HG02642 (cell line): ENCODE measurements at regions not wholly inside any gene's neighbourhood (a gene's known extent, or its start where the extent isn't known, plus 50 kb on each side); places are given as distances from the start of the nearest gene placed in this dataset.
"Not testable (repeated sequence)": the region's sequence is repeated elsewhere in the genome, so short reads cannot be mapped to it uniquely, and the experiment has no call there.

ENCODE experiments used
- ATAC-seq: cut with Tn5 transposase; IDR thresholded peaks from one replicate; pipeline ENCODE4 v1.9.1; 2021; ENCODE audit warnings: mild to moderate bottlenecking; ENCODE audit not compliant: unreplicated experiment, poor library complexity

GRCh38 chr3:8380904-8381704, 120.5 kb upstream of the LMCD1 start:
- no peak for ATAC-seq

DNA sequence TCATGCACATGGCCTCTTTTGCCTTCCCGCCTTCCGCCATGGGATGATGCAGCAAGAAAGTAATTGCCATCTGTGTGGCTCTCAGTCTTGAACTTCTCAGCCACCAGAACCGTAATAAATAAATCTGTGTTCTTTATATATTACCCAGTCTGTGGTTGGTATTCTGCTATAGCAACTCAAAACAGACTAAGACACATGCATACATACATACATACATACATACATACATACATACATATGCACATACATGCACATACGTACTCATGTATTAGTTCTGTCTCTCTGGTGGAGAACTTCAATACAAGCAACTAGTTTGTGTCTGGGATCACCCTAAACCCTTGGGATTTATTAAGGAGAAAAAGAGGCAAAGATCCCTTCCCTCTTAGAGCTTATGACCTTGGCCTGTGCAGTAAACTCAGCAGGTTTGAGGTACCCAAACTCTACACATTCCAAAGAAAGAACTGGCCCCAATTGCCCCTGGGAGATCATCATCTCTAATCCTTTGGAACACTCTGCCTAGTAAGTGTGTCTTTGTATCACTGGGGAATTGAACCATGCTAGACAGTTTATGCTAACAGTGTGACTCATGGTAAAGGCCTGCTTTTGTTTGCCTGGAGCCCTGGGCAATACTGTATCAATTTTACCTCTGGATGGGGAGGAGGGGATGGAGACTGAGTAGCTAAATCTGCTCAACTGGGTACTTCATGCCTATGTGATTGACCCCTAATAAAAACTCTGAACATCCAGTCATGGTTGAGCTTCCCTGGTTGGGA, 115.6 kb upstream of the LMCD1 start:
- ATAC-seq: no peak

DNA sequence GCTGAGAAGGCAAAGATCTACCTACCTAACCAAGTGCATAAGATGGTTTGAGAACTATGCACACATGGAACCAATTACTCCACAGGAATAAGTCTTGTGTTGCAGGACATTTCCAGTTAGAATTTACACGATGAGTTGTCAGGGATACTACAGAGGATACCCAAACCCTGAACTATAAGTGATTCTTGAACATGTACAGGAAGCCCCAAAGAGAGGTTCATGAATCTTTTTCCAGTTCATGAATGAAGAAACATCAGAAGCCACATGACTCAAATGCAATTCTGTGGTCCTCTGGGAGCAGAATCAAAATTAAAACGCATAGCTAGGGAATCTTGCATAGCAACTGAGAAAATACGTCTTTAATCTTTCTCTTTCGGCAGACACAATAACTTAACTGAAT, 114.1 kb upstream of the LMCD1 start:
- no peak for ATAC-seq

GRCh38 chr3:8399686-8400085, 101.9 kb upstream of the LMCD1 start:
- ATAC-seq: no peak

DNA sequence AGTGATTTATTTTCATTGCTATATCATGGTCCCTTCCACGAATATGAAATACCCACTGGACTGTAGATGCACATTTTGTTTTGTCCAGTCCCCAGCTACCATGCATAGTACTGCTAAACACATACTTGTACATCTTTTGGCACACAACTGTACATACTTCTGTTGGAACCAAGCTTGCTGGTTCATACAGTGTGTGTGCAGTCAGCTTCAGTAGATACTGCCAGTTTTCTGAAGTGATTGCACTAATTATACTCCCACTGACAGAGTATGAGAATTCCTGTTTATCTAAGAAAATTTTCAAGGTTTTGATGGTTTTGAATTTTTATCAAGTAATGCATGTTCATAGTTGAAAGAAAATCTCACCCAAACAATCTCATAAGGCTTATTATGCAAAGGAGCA, 100.7 kb upstream of the LMCD1 start:
- no peak for ATAC-seq

DNA sequence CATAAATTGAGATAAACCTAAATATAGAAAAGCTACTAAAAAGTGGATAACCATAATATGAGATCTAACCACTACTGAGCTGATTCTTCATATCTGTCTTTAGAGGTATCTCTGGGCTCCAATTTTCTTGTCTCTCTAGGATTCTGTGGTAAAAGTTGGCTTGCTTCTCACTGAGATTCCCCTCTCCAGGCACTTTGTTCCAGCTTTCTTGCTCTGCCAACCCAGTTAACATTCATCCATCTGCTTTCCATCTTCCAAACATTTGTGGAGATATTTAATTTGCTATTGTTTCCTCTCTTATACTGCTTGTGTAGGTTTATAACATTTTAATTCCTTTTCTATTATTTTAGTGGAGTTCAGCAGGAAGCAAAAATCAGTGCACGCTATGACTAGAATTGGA, 97.6 kb upstream of the LMCD1 start:
- no peak for ATAC-seq

- ATAC-seq: no peak
Measured at GRCh38 chr3:8405144-8405543, 96.5 kb upstream of the LMCD1 start.

DNA sequence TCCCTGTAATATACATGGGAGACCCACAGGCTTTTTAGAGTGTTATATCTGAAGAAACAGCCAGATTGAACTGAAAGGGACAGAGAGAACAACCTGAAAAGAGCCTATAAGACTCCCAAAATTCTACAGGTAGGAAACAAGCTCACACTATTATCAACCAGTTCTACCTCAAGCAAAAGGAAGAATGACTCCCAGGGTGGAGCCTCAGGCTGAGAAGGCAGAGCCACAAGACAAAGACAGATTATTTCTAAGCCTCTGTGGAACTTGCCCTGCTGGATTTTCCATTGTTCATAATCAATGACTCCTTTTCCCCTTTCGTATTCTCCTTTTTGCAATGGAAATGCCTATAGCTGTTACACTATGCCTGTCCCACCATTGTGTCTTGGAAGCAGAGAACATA, 95.1 kb upstream of the LMCD1 start:
- ATAC-seq: no peak

- no peak for ATAC-seq
Measured at GRCh38 chr3:8413337-8413926, 88.2 kb upstream of the LMCD1 start.

GRCh38 chr3:8416965-8417364, 84.7 kb upstream of the LMCD1 start:
- no peak for ATAC-seq

DNA sequence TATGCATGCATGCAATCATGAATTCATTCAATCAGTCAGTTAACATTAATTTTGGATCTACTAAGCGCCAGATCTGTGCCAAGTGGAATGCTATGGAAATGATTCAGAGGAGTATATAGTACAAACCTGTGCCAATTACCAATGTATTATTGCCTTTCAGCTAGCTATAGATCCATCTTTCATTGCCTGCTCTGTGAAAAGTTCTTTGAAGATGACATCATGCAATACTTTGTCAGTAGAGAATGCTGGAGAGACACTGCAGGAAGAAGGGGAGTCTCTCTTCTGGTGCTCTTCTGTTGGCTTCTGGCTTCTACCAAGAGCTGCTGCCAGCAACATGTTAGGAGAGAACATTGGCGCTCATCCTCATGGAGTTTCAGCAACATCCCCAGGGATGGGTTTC, 81.0 kb upstream of the LMCD1 start:
- ATAC-seq: no peak

- no peak for ATAC-seq
Measured at GRCh38 chr3:8421267-8421666, 80.4 kb upstream of the LMCD1 start.

GRCh38 chr3:8421711-8422110, 79.9 kb upstream of the LMCD1 start:
- ATAC-seq: no peak

DNA sequence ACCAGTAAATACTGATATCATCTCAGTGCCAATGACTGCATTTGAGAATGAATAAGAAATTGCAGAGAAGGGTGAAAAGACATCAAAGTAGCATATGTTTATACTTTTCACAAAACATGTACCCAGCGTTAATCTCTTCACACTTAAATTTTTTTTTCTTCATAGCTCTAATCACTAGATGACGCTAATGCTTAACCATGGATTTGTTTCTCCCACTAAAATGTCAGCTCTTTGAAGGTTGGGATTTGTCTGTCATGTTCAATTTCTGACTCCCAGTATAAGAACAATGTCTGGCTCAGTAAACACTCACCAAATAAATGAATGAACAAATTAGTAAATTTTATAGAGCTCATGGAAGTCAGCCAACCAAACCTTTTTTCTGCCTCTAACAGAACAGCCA, 78.3 kb upstream of the LMCD1 start:
- ATAC-seq: no peak

DNA sequence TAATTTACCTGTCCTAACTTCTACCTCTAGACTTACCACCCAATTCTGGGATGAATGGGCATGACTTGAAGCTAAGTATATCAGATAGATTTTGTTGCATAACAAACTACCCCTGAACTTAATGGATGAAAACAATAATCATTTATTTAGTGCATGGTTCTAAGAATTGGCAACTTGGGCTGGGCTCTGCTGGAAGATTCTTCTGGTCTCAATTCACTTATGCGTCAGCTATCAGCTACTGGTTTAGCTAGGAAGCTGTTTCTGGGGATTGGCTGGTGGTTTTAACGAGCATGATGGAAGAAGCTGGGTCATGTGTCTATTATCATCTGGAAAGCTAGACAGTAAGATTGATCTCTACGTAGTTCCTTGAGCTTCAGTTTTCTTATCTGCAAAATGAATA, 77.3 kb upstream of the LMCD1 start:
- ATAC-seq: no peak

GRCh38 chr3:8436661-8437287, 64.8 kb upstream of the LMCD1 start:
- no peak for ATAC-seq

GRCh38 chr3:8438507-8439079, 63.0 kb upstream of the LMCD1 start:
- no peak for ATAC-seq

DNA sequence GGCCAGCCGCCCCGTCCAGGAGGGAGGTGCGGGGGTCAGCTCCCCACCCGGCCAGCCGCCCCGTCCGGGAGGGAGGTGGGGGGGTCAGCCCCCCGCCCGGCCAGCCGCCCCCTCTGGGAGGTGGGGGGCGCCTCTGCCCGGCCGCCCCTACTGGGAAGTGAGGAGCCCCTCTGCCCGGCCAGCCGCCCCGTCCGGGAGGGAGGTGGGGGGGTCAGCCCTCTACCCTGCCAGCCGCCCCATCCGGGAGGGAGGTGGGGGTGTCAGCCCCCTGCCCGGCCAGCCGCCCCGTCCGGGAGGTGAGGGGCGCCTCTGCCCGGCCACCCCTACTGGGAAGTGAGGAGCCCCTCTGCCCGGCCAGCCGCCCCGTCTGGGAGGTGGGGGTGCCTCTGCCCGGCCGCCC, 61.5 kb upstream of the LMCD1 start:
- ATAC-seq: not testable (repeated sequence)

GRCh38 chr3:8441969-8442559, 59.6 kb upstream of the LMCD1 start:
- ATAC-seq: no peak

GRCh38 chr3:8442993-8443650, 58.5 kb upstream of the LMCD1 start:
- ATAC-seq: no peak
